GM19239 (cell line): ENCODE measurements at regions not wholly inside any gene's neighbourhood (a gene's known extent, or its start where the extent isn't known, plus 50 kb on each side); places are given as distances from the start of the nearest gene placed in this dataset.
"Not testable (repeated sequence)": the region's sequence is repeated elsewhere in the genome, so short reads cannot be mapped to it uniquely, and the experiment has no call there.

Source experiments
- DNase-seq: peaks from one replicate; pipeline ENCODE4 v3.0.0; 2011; ENCODE audit warnings: low spot score; ENCODE audit not compliant: insufficient read length
- FAIRE-seq: peaks from 2 replicates; lab custom pipeline; 2011; peaks lifted over from hg19 to GRCh38; lab: Jason Lieb, UNC

GRCh38 chr21:15932726-15933125 is 202.9 kb downstream of the USP25 start:
- no peak for DNase-seq
- no peak for FAIRE-seq

DNA sequence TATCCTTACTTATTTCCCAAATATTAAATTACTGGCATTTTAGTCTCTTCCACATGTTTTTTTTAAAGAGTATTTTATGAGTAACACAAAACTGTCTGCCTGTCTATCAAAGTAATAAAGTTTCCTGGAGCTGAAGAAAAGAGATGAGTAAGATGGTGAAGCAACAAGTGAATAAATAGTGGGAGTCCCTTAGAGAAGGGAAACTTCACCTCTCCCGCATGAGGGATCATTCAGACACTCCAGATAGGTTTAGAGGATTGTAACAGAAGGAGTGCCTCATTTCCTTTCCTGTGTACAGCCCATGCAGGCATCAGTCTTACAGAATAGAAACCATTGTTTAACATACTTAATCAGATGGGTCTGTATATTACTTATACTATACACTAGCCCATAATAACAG is 205.7 kb downstream of the USP25 start:
- no peak for DNase-seq
- no peak for FAIRE-seq

DNA sequence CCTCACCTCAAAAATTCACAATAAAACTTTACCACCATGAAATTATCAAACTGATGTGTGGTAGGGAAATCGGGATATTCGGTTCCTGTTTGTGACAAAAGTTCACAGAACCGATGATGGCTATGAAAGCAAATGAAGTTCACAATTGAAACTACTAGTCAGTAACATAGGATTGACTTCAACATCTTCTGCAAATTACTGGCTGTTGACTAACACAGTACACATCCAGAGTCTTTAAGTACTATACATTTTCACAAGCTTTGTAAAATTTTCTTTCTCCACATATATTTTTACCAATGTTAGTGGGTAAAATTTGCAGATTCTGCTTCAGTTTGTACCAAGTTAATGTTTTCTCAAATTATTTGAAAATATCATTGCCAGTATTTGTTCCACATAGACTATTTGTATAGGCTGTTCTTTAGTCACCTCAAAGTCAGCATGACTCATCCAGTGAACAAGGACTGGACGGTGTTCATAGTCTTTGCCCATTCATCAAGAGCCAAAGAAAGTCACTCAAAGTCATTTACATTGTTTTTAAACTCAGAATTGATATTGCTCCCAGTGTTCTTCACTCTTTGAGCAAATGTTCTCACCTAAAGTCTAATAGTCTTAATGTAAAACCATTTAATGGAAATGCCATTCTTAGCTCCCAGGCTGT is 213.4 kb downstream of the USP25 start:
- DNase-seq: no peak
- no peak for FAIRE-seq

DNA sequence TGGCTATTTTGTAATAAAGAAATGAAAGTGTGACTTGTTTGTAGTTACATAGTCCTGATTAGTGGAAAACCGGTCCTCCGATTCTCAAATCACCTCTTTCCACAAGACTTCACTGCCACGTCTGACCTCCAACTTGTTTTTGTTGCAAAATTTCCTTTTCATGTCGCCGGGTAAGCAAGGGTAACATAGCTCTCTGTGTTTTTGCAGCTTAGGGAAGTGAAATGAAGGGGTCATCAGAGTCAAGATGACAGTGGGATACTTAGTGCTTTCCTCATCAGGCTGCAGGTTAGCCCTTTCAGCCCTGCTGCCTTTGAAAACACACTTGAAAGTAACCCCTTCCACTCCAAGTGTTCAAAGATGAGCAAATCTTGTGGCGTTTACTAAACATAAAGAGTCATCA is 217.9 kb downstream of the USP25 start:
- DNase-seq (no peak), FAIRE-seq (no peak)

GRCh38 chr21:15953551-15954116 is 223.9 kb downstream of the USP25 start:
- DNase-seq (no peak), FAIRE-seq (no peak)

DNA sequence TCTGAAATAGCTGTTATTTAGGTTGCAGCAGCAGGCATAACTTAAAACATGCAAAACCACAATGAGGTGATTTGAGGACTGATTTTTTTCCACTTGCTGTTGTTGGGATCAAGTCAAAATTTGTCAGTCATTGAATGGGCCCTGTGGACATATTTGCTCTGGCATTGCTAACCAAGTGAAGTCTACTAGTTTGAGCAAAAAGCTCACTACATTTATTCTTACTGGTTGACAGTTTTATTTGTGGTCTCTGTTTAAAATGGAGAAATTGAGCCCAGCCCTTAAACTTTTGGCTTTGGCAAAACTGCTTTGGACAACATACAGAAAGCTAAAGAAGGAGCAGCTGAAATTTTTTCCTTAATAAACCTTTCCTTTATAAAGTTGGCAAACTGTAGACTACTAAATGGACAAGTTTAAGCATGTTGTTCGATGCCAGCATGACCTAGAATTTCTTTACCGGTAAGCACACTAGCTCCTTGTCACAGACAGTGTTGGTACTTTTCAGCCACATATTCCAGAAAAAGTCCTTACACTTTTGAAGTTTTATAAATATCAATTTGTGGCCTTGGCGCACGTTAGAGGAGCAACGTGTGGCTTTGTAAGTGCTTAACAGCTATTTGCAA is 234.6 kb downstream of the USP25 start:
- FAIRE-seq: no peak
- no peak for DNase-seq

DNA sequence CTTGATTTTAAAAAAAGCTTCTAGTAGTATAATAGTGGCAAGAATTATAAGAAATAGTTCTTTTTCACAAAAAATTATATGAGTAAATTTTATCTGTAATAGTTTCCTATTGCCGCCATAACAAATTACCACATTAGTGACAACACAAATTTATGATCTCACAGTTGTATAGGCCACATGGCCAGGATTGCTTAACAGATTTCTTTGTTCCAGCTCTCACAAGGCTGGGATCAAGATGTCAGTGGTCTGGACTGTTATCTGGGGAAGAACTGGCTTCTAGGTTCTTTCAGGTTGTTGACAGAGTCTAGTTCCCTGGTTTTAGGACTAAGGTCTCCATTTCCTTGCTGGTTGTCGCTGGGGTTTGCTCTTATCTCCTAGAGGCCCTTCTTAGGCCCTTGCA is 236.4 kb downstream of the USP25 start:
- FAIRE-seq: no peak
- DNase-seq: no peak

- FAIRE-seq: no peak
- no peak for DNase-seq
These were observed 236.9 kb downstream of the USP25 start for GRCh38 chr21:15966651-15967050.

DNA sequence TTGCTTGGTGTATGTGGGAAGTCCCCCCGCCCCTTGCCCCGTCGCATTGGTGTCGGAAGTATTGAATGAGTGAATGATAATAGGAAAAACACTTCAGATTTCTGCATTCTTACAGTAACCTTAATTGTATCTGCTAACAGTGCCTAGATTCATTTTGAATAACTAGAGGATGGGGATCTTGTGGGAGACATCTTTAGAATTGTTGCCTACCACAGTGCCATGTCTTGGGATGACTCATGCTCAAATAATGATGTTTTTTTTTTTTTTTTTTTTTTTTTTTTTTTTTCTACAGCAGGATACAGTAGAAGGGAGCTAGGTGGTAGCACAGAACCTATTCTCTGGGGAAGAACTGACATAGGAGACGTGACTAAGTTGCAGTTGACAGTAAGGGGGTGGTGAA is 237.9 kb downstream of the USP25 start:
- DNase-seq: no peak
- FAIRE-seq: no peak

DNA sequence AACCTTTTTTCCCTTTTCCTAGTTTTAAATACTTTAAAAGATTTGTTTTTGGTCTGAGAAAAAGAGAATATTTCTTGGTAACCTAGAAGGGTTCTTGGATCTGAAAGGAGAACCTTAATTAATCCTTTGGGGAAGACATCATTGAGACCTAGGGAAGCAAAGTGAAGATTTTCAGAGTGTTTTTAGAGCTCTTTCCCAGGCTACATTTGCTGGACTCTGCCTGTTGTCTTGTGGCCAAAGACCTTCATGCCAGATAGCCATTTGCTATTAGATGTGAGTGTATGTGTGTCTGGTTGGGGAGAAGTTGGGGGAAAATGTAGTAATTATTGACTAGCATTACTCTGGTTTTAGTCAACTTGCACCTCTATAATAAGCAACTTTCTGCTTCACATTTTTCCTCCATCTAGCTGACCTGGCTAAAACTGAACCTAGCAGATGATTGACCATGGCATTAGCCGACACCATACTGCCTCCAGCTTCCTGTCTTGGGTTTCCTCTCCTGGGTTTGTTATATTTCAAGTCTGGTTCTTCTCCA is 239.1 kb downstream of the USP25 start:
- no peak for DNase-seq
- FAIRE-seq: no peak

DNA sequence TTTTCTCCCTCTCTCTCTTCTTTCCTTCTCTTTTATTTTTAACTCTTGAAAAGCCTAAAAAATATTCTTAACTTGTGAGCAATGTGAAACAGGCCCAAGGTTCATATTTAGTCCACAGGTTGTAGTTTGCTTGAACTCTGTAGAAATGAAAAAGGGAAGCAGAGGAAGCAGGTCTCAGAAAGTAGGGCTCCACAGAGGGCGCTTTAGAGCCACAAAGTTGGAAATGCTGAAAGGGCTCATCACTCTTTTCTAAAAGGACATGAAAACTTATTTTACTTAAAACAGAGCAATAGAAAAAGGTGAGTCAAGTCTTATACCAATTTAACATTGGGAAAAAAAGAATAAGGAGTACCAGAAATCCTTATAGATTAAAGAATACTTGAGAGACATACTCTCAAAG is 247.0 kb downstream of the USP25 start:
- no peak for FAIRE-seq
- DNase-seq: no peak

DNA sequence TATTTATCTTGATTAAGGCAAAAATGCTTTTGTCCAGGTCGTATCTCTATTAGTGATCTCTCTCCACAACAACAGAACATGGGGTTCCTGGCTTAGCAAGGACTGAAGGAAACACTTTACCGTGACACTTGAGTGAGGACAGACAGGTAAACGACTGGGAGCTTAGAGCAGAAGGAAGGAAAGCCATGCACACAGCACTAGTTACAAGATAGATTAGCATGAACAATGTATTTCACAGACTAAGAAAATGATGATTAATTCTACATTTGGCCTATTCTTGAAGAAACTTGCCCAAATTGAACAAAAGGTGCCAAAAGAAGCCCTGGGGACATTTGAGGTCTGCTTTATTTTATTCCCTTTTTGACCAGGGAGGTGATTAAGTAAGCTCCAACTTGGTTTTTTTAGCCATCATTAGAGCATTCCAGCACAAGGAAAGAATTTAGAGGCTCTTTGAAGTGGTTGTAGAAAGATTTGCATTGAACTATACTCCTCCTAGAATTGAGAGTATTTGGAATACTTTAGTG is 248.5 kb downstream of the USP25 start:
- no peak for DNase-seq
- no peak for FAIRE-seq

GRCh38 chr21:15979493-15979892 is 249.7 kb downstream of the USP25 start:
- not testable (repeated sequence) for FAIRE-seq, DNase-seq

- no peak for DNase-seq
- FAIRE-seq: no peak
These were observed 256.5 kb downstream of the USP25 start for GRCh38 chr21:15986277-15986676.

- FAIRE-seq: no peak
- no peak for DNase-seq
These were observed 262.4 kb downstream of the USP25 start for GRCh38 chr21:15992171-15992570.

- FAIRE-seq: no peak
- DNase-seq: no peak
These were observed 264.2 kb downstream of the USP25 start for GRCh38 chr21:15993951-15994350.

- no peak for FAIRE-seq
- DNase-seq: no peak
These were observed 270.0 kb downstream of the USP25 start for GRCh38 chr21:15999741-16000140.

DNA sequence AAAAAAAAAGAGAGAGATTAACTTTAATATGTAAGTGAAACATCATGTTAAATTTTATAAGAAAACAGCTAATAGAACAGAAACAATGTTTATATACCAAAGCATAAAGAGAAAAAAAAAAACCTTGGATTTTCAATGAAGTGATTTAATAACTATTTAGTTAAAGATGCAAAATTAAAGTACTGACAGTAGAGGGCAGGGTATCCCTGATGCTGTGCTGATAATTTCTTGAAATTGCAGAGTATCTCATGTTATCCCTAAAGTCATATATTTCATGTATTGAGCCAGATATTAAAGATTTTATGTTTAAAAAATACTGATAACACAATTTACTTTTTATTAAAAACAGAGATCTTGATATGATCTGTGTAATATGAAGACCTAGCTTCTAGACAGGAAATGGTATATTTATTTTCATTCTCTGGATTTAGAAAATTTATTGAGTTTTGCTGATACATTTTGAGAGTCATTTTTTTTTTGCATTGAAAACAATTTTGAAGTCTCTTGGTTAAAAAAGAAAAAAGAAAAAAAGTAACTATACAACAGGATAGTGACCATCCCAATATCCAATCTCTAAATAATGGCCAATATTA is 273.2 kb downstream of the USP25 start:
- FAIRE-seq: no peak
- no peak for DNase-seq

GRCh38 chr21:16004086-16004485 is 274.3 kb downstream of the USP25 start:
- FAIRE-seq (no peak), DNase-seq (no peak)

- FAIRE-seq (no peak), DNase-seq (no peak)
These were observed 274.7 kb downstream of the USP25 start for GRCh38 chr21:16004523-16004922.

DNA sequence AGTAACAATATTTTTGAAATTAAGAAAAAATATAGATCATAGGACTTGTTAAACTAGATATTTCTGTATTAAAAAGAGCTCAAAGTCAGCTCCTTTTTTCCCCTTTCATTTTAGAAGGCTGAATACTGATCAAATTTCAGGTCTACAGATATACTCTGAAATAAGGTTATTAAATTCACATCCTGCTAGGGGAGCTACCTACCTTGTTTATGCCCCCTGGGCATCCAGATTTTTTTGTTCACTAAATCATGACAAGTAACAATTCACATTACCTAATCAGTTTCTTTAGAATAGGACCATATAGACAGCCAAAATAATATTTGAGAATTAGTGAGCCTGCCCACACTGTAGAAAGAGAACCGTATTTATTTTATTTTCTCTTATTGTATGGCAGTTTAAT is 276.2 kb downstream of the USP25 start:
- DNase-seq (no peak), FAIRE-seq (no peak)
